ENCODE measurements at regions not wholly inside any gene's neighbourhood (a gene's known extent, or its start where the extent isn't known, plus 50 kb on each side); places are given as distances from the start of the nearest gene placed in this dataset.

DNA sequence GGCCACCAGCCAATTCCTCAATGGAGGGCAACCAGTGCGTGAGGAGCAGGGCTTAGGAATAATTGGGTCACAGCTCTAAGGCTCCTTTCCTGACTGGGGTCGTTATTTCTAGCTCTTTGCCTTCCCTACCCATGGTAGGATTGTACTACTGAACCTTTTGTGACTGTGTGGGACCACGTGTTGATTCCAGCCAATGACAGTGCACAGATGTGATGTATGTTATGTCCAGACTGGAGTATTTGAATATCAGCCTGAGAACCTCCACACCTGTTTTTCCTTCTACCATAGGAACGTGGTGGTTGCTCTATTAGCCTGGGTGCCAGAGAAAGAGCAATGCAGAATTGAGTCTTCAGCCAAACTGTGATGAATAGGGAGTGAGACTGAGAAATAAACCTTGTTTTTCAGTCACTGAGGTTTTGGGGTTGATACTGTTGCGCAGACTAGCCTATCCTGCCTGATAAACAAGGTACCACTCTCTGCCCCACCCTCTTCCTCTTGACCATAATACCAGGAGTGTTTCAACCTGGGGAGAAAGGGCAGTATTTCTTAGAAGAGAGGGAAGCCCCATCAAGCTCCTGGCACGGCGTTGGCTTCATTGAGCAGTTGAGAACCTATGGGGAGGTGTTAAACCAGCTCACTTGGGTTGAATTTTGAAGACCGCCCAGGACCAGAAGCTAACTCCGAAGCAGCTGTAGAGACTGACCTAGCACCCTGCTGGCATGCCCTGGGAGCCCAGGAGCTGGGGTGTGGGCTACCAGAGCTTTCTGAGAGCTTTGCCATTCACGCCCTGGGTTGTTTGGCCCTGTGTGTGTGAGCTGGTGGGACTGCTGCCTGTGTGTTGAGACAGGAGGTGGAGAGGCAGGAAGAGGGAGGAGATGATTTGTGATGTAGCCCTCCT, 105.5 kb upstream of the BACH2 start:
- DNase-seq = peak; percentile 12

GRCh38 chr6:90399970-90400369, 103.3 kb upstream of the BACH2 start:
- DNase-seq = no peak

- DNase-seq = peak; percentile 82
Observed at GRCh38 chr6:90397929-90398674, 101.5 kb upstream of the BACH2 start.

DNA sequence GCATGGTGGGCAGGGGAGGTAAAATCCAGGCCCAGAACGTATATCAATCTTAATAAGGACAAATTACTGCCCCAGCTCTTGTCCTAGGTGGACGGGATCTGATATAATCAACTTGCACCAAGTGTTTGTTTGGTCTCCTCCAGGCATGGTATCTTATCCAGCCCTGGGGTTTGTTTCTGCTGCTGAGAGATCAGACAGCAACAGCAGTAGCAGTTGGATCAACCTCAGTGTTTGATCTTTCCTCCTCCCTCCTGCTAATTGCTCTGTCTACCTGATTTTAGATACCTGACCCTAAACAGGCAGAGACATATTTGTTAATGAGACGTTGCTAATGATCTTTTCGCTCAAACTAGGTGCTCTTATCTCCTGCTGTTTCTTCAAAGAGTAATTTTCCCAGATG, 100.4 kb upstream of the BACH2 start:
- DNase-seq = no peak

GRCh38 chr6:90393232-90393884, 96.7 kb upstream of the BACH2 start:
- peak; percentile 72 for DNase-seq

DNA sequence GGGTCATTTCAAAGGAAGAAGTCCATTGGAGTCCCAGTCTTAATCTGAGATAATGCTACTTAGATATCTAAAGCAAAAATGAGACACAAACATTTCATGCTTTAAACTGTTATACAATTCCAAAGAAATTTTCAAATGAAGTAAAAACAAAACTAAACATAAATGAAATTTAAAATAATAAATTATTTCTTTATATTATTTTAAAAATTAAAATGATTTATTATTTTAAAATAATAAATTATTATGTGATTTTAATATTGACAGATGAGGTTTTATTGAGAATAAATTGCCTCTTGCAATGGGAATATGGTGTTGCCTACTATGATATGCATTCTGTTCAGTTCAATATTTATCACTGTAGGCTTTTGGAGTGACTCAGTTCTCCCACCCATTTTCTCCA, 93.7 kb upstream of the BACH2 start:
- DNase-seq = no peak

- no peak for DNase-seq
Observed at GRCh38 chr6:90388395-90388794, 91.8 kb upstream of the BACH2 start.

DNA sequence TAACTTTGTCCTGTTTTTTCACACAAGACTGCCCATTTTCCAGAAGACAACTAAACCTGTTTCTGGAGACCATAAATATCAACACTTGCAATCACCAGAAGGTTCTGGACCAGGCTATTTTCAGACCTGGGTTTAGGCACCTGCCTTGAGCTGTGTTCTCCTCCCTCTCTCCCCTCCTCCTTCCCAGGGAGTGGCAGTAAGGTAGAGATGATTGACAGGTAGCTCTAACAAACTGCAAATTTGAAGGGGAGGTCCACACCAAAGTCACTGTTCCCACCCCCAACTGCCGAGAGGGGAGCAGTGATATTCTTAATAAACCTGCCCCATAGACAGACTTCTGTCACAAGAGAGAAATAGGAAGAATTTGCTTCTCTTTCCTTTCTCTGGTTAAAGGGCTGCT, 91.2 kb upstream of the BACH2 start:
- DNase-seq = no peak

GRCh38 chr6:90387383-90387775, 90.7 kb upstream of the BACH2 start:
- no peak for DNase-seq

DNA sequence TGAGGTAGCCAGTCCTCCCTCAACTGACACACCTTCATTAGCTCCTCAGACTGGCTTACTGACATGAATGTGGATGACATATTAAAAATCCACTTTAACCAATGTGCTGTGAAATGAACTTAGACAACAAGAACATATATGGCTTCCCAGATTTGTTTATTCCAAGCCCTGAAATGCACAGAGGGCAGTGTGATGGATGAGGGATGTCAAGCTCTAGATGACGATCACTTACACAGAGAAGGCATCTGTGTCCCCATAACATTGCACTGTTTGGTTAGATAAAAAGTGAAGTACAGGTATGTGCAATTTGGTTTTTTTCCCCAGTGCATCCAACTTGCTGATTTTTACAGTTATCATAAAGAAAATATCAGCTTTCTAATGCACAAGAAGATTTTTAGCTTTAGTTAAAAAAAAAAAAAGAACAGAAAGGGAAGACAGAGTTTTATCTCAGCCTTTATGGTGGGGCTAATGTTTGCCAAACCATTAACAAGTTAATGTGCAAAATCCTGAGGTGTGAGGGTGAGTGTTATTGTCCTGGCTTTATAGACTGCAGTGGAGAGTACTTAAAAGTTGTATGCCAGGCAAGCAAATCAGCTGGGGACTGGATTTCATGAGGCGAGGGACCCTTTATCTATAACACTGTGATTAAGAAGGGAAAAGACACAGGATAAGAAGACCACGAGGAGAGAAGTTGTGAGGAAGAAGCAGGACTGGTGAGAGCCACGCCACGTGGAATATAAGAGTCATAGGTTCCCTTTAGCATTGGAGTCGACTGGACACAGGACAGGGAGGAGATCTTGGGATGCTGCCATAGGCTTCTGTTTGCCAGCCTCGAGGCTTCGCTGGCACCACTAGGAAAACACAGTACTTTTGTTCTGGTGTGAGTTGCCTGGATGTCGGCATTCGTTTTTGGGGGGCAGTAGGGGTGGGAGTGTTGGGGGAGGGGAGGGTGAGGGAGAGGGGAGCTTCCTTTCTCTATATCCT, 90.0 kb upstream of the BACH2 start:
- no peak for DNase-seq

GRCh38 chr6:90385759-90386313, 89.2 kb upstream of the BACH2 start:
- DNase-seq = no peak

DNA sequence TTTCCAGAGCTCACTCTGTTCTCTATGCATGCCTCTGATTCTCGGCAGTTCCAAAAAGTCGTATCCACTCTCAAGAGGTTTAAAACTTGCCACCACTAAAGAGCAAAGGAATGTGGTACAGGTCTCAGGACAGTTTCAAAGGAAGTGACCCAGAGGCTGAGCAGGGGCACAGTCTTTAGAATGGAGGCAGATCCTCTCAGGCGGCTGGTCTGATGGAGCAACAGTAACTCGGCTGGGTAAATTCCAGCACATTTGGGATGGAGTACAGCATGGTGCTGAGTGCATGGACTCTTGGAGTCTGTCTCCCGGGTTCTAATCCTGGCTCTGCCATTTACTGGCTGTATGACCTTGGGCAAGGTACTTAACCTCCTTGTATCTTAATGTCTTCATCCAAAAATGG, 88.1 kb upstream of the BACH2 start:
- no peak for DNase-seq

- DNase-seq = peak; percentile 22
Observed at GRCh38 chr6:90383196-90383822, 86.7 kb upstream of the BACH2 start.

- DNase-seq = no peak
Observed at GRCh38 chr6:90382760-90383159, 86.1 kb upstream of the BACH2 start.

GRCh38 chr6:90375681-90376439, 79.2 kb upstream of the BACH2 start:
- DNase-seq = peak; percentile 77

GRCh38 chr6:90374201-90374600, 77.6 kb upstream of the BACH2 start:
- DNase-seq = no peak

- no peak for DNase-seq
Observed at GRCh38 chr6:90372885-90373284, 76.2 kb upstream of the BACH2 start.

- DNase-seq = no peak
Observed at GRCh38 chr6:90372450-90372849, 75.8 kb upstream of the BACH2 start.

- no peak for DNase-seq
Observed at GRCh38 chr6:90370493-90370959, 73.9 kb upstream of the BACH2 start.

GRCh38 chr6:90369651-90370050, 73.0 kb upstream of the BACH2 start:
- DNase-seq = no peak
